ENCODE measurements at regions not wholly inside any gene's neighbourhood (a gene's known extent, or its start where the extent isn't known, plus 50 kb on each side); places are given as distances from the start of the nearest gene placed in this dataset.

DNA sequence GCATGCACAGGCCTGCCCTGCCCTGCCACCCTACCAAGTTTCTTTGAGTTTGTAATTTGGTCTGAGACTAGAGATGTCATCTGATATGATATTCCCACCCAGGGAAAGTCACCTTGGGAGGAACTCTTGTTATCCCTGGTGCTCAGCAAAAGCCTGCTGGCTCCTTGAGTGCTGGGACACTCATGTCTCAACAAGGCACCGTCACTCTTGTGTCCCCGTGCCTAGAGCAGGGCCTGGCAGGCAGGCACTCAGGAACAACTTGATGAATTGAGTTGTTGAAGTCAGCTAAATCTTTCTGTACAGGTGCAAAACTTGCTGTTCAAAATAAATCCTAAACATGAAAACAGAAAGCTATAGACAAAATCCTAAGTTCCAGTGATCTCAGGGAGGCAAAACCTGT lies 345.4 kb downstream of the KCNRG start:
- TF ChIP-seq, protein P1, sequence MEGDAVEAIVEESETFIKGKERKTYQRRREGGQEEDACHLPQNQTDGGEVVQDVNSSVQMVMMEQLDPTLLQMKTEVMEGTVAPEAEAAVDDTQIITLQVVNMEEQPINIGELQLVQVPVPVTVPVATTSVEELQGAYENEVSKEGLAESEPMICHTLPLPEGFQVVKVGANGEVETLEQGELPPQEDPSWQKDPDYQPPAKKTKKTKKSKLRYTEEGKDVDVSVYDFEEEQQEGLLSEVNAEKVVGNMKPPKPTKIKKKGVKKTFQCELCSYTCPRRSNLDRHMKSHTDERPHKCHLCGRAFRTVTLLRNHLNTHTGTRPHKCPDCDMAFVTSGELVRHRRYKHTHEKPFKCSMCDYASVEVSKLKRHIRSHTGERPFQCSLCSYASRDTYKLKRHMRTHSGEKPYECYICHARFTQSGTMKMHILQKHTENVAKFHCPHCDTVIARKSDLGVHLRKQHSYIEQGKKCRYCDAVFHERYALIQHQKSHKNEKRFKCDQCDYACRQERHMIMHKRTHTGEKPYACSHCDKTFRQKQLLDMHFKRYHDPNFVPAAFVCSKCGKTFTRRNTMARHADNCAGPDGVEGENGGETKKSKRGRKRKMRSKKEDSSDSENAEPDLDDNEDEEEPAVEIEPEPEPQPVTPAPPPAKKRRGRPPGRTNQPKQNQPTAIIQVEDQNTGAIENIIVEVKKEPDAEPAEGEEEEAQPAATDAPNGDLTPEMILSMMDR (IDR thresholded peaks at IDR 0.05): no peak
- TF ChIP-seq ZFX (IDR thresholded peaks at IDR 0.05; ENCODE audit: borderline replicate concordance): no peak
